ENCODE measurements at regions not wholly inside any gene's neighbourhood (a gene's known extent, or its start where the extent isn't known, plus 50 kb on each side); places are given as distances from the start of the nearest gene placed in this dataset.

- no peak for DNase-seq (ENCODE audit: low spot score)
These were observed 368.9 kb upstream of the TNP1 start for GRCh38 chr2:217228732-217229131.

DNA sequence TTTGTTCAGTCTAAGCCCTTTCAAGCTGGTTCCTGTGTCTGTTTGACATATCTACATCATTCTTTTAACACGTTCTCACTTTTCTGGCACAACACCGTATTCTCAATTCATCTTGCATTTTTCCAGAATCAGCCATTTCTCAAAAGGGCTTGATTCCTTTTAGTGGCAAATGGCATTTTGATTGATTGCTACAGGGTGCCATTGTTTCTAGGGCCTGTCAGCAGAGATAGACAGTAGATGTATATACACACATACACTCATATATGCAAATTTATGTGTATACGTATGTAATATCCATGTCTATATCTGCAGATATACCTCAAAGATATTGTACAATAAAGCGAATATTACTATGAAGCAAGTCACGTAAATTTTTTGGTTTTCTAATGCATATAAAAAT is 367.9 kb upstream of the TNP1 start:
- DNase-seq (ENCODE audit: low spot score), result no peak

DNA sequence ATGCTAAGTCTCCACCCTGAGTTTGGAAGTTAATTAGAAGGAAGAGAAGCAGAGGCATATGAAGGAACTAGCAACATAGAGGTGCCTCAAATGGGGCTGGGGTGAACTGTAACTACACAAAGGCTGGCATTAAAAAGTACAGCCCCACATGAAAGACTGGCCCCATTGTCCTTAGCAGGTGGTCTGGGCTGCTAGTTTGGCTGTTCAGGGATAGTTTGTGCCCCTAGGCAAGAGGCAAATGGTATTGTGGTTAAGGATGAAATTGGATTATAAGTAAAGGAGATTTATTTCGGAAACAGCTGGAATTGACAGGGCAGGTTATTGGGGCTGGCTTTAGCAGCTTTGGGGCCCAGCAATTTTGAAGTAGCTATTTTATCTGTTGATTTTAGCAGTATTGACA is 365.7 kb upstream of the TNP1 start:
- no peak for DNase-seq (ENCODE audit: low spot score)

- DNase-seq (ENCODE audit: low spot score), result no peak
These were observed 363.5 kb upstream of the TNP1 start for GRCh38 chr2:217223222-217223930.

DNA sequence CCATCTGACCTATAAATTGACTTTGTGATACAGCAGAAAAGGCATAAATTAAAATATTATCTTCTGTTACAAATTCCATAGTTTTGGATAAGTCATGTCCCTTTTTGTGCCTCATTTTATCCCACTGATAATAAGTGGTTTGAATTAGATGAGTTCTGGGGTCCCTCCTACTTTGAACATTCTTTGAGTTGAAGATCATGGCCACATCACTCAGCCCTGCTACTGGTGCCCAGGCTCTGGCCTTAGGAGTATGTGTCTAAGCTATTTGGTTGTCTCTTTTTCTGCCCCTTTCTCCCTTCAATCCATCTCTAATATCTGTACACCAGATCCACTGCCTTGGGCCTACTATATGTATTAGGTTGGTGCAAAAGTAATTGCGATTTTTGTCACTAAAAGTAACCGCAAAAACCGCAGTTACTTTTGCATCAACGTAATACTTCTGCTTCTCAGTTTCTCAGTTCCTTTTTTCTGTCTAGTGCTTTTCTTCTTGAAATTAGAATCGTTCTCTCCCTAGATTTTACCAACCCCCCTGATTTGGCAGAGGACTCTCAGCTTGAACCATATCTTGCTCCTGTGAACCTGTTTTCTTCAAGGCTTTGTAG is 362.5 kb upstream of the TNP1 start:
- no peak for DNase-seq (ENCODE audit: low spot score)

DNA sequence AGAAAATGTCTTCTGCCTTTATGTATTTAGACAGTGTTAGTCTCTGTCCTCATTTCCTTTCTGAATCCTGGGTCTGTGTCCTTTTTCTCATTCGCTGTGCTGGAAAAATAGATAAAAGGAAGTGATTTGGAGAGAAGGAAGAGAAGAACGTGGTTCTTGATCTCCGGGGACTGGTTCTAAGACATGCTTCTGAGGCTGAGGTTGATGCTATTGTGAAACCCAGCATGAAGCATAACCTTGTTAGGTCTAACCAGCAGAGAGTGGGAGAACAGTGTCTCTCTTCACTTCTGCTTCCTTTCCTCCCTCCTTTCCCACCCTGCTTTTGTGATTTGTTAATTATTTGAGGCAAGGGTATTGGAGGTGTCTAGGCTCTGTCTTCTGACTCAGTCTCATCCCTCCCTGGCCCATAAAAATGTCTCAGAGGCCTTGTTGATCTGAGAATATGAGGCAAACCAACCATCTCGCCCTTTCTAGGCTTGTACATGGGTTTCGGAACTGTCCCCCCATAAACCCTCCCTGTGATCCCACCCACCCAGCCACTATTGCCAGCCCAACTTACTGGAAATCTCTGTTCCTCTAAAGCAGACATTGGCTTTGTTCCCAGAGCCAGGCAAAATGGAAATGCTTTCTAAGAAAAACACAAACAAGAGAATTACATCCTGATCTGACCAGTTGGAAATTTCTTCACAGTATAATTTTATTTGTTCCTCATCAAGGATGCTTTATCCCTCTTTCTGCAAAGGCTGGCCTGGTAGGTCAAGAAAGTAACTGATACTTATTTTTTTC is 360.6 kb upstream of the TNP1 start:
- DNase-seq (ENCODE audit: low spot score), result no peak

DNA sequence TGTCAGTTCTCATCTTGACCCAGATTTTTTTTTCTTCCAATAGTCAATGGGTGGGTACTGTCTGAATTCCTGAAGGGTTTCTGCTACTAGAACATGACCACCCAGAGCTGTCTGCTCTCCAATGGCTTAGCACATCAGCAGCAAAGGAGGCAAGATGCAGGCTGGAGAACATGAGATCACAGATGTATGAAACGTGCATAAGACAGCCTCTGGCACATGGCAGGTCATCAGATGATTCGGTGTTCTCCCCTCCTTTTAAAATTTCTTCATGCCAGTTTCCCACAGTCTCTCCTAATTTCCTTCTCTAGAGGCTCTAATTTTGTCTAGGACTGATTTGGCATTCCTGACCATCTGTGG is 359.3 kb upstream of the TNP1 start:
- DNase-seq (ENCODE audit: low spot score), result no peak

- no peak for DNase-seq (ENCODE audit: low spot score)
These were observed 358.7 kb upstream of the TNP1 start for GRCh38 chr2:217218269-217219163.

DNA sequence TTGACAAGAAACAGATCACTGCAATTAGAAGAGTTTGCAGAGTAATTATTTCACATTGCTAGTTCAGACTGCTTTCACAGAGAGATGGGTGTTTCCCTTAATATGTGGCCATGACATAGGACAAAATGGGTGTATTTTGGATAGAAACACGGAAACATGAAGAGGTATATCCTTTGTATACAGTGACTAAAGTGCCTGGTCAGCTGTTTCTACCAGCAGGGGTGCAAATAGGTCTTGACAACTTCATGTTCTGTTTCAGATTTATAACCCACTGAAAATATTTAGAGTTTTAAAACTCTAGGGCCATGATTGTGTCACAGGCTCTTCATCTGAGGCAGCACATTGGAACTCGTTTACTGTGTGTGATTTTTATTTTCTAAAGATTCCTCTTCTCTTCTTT is 357.1 kb upstream of the TNP1 start:
- no peak for DNase-seq (ENCODE audit: low spot score)

DNA sequence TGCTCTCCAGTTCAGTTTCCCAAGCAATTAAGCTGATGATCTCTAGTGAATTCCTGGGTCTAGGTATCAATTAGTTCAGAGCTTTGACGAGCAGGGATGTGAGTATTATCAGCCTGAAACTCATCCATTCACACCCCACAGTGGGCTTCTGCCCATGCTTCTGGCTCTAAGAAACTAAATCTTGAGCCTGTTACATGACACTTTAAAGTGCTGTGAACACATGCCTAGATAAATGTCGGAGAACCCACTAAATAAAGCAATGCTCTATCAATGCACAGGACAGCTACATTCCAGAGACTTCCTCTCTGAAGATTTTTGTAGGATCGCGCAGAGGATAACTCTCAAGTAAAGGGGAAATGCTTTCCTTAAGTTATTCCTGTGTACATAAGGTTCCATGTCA is 356.5 kb upstream of the TNP1 start:
- DNase-seq (ENCODE audit: low spot score), result no peak

DNA sequence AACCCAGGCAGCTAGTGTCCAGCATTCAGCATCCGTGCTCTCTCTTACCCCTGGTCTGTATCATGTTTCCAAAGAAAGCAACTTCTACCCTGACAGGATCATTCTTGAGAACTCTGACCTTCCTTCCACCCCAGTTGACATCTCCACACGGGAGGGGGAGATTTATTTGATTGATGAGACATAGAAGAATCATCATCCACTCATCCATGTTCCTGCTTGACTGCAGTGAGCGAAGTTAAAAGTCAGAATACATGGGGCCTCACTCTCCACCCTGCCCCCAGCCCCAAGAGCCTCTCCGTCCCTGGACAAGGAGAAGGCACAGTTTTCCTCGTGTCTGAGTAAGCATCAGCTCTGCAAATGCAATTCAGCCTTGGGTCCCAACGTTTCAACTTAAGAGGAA is 356.0 kb upstream of the TNP1 start:
- DNase-seq (ENCODE audit: low spot score), result no peak

DNA sequence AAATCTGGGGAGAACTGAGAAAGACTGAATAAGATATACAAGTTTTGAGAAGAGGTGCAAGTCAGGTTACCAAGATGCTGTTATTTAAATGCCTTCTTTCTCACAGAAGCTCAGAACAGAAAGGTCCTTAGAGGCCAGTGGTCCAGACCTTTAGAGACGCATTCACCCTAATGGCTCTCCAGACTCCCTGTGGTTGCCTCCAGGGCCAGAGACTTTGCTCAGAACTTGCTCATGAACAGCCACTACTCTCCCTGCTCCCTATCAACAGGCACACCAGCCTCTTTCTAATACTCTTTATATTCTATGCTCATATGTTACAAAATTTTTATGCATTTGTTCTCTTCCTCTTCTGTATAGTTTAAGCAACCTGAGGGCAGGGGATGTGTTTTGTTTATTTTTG is 349.0 kb upstream of the TNP1 start:
- no peak for DNase-seq (ENCODE audit: low spot score)

- no peak for DNase-seq (ENCODE audit: low spot score)
These were observed 347.8 kb upstream of the TNP1 start for GRCh38 chr2:217207699-217208010.

DNA sequence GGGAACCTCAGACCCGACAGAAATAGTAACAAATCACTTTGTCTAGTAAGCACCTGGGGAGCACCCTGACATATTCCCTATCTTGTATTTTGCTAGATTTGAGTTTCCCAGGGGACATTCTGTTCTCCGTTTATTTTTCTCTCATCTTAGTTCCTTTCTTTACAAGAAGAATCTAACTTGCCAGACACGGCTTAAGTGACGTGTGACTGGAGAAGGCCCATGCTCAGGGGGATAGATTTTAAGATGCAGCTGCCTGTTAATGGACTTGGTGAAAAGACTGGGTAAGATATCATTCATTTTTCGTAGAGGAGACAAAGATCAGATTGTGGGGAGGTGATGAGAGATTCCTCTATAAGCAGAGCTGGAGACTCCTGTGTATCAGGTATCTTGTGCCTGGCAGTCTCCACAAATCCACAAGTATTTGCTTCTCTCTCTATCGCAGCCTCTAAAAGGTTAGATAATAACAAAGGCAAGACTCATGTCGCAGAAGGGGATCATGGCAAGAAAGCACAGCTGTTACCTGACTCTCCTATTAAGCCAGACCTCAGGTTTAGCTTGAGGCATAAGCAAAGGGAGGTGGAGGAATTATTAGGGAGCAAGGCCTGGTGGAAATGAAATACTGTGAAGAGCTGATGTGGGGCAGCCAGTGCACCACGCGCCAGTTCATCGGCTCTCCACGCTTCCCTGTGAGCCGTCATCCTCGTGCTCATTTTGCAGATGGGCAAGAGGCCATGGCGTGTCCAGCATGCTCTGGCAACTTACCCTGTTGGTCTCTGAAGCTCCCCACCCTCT is 347.2 kb upstream of the TNP1 start:
- no peak for DNase-seq (ENCODE audit: low spot score)

DNA sequence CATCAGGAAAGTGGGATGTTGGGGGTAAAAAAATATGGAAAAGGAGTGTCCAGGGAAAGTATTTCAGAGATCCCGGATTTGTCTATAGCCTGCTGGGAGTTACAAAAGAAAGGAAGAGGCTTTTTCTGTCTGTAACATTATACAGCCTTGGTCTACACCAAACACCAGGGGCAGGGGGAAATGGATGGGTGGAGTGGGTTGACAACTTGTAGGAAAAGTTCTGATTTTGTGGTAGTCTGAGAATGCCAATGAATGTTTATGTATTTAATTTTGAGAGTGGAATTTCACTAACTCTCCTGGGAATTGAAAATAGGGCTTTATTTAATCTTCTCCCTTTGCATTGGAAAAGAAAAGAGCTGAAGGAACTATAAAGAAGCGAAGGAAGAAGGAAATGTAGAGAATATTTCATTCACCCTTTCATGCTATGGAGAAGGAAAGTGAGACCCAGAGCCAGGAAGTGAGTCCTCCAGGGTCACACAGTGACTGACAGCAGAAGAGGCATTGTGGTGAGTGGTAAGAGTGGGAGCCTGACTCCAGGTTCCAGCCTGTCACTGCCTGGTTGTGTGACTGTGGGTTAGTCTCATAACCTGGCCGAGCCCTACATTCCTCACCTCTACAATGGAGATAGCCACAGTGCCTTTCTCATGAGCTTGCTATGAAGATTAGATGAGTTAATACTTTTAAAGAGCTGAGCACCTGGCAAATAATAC is 346.3 kb upstream of the TNP1 start:
- DNase-seq (ENCODE audit: low spot score), result no peak

- DNase-seq (ENCODE audit: low spot score), result no peak
These were observed 344.5 kb upstream of the TNP1 start for GRCh38 chr2:217204358-217204757.

DNA sequence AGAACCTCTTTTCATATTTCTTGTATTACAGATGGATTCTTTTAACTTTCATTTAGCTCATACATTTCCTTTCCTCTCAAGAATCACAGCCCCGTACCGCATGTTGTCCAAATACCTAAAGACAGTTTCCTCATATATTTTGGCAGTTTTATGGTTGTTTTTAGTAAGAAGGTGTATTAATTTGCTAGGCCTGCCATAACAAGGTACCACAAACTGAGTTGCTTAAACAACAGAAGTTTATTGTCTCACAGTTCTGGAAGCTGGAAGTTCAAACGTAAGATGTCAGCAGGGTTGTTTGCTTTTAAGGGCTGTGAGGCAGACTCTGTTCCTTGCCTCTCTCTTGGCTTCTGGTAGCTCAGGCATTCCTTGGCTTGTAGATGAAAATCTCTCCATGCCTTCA is 343.2 kb upstream of the TNP1 start:
- no peak for DNase-seq (ENCODE audit: low spot score)

- no peak for DNase-seq (ENCODE audit: low spot score)
These were observed 339.4 kb upstream of the TNP1 start for GRCh38 chr2:217199255-217199630.

DNA sequence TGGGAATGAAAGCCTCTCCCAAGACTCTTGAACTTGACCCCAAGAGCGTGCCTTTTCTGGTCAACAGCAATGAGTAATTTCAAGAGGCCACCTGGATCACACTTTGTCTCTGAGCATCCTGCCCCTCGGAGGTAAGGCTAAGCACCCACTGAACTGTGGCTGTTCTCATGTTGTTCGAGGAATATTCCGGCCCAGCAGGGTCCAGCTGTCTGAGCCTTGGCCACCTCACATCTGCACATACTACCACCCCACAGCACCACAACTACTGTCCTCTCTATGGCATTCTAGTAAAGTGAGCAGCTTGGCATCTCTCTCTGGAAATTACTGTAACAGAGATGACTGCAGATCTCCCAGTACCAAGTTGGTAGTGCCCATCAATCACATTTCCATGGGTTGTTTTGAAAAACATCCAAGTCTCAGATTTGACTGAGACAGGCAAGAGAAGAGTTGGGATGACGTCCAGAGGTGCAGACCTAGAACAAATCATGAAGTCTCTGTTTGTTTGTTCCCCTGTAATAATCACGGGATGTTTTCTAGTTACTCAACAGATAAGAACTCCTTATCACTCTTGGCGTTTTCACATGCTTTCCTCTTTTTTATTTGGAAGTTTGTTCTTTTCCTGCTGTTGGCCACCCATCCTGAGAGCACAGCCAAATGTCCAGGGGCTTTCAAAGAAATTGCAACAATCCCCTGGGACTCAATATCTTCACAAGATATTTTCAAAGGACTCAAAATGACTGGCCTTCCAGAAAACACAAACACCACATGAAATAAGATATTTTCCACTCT is 336.0 kb upstream of the TNP1 start:
- DNase-seq (ENCODE audit: low spot score), result no peak

DNA sequence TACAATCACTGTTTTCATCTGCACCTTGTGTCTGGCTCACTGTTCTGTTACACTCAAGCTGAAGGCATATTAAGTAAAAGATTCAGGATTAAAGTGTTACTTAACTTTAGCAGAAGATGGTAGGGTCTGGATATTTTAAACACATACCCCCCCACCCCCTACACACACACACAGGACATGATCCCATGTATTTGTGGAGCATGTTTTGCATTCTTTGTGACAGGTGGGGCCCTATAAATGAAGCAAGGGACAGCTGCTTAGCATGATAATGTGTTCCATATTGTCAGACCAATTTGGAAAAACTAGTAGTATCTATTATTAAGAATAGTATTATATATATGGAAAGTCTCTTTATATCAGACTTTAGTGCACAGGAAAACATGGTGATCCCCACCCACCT is 335.2 kb upstream of the TNP1 start:
- no peak for DNase-seq (ENCODE audit: low spot score)
